ENCODE measurements at regions not wholly inside any gene's neighbourhood (a gene's known extent, or its start where the extent isn't known, plus 50 kb on each side); places are given as distances from the start of the nearest gene placed in this dataset.
"Not testable (repeated sequence)": the region's sequence is repeated elsewhere in the genome, so short reads cannot be mapped to it uniquely, and the experiment has no call there.

- H2BK12ac ChIP-seq (ENCODE audit: low read length); H3K23ac ChIP-seq (ENCODE audit: low read length); H2BK5ac ChIP-seq (ENCODE audit: low read depth, low read length, poor library complexity); H4K8ac ChIP-seq (ENCODE audit: low read depth, low read length); H3K4me1 ChIP-seq (ENCODE audit: control insufficient read depth in 1 of 2, insufficient read depth in 2 of 2, low read length in 2 of 2); H4K91ac ChIP-seq (ENCODE audit: low read depth, low read length); H3K79me2 ChIP-seq (ENCODE audit: control insufficient read depth, insufficient read depth, low read length, poor library complexity); H2AFZ ChIP-seq (ENCODE audit: insufficient read depth, low read length, poor library complexity); H3K18ac ChIP-seq (ENCODE audit: low read length); H3K27me3 ChIP-seq (ENCODE audit: insufficient read depth, low read length); H3K36me3 ChIP-seq (ENCODE audit: control insufficient read depth in 1 of 2, insufficient read depth in 2 of 2, low read length in 2 of 2); H4K12ac ChIP-seq (ENCODE audit: low read depth, low read length); H3K9ac ChIP-seq (ENCODE audit: low read length); H3K14ac ChIP-seq (ENCODE audit: low read length); H3K4me2 ChIP-seq (ENCODE audit: low read length); H3K9me3 ChIP-seq (ENCODE audit: insufficient read depth, low read depth, low read length); H3K27ac ChIP-seq (ENCODE audit: low read depth, low read length); H2BK120ac ChIP-seq (ENCODE audit: insufficient read depth, low read length, poor library complexity); H3K4me3 ChIP-seq (ENCODE audit: low read depth, low read length); H3K4ac ChIP-seq (ENCODE audit: low read depth, low read length); H3K79me1 ChIP-seq (ENCODE audit: low read length); H2AK5ac ChIP-seq (ENCODE audit: low read length); DNase-seq: not testable (repeated sequence)
- WGBS (ENCODE audit: extremely low coverage, insufficient coverage, insufficient read length): no CpG with 5 or more reads among the region's 7 CpGs
Observed at GRCh38 chr16:33961536-33961935, 502.1 kb downstream of the TP53TG3F start.

- H2BK5ac ChIP-seq (ENCODE audit: low read depth, low read length, poor library complexity); H3K4me3 ChIP-seq (ENCODE audit: low read depth, low read length); H3K27ac ChIP-seq (ENCODE audit: low read depth, low read length); H3K79me2 ChIP-seq (ENCODE audit: control insufficient read depth, insufficient read depth, low read length, poor library complexity); H3K4me1 ChIP-seq (ENCODE audit: control insufficient read depth in 1 of 2, insufficient read depth in 2 of 2, low read length in 2 of 2); H3K27me3 ChIP-seq (ENCODE audit: insufficient read depth, low read length); H4K12ac ChIP-seq (ENCODE audit: low read depth, low read length); H2AFZ ChIP-seq (ENCODE audit: insufficient read depth, low read length, poor library complexity); H3K9ac ChIP-seq (ENCODE audit: low read length); H3K79me1 ChIP-seq (ENCODE audit: low read length); H3K23ac ChIP-seq (ENCODE audit: low read length); H3K9me3 ChIP-seq (ENCODE audit: insufficient read depth, low read depth, low read length); H2BK120ac ChIP-seq (ENCODE audit: insufficient read depth, low read length, poor library complexity); H4K91ac ChIP-seq (ENCODE audit: low read depth, low read length); H3K14ac ChIP-seq (ENCODE audit: low read length); H2AK5ac ChIP-seq (ENCODE audit: low read length); H3K36me3 ChIP-seq (ENCODE audit: control insufficient read depth in 1 of 2, insufficient read depth in 2 of 2, low read length in 2 of 2); DNase-seq; H3K4me2 ChIP-seq (ENCODE audit: low read length); H3K4ac ChIP-seq (ENCODE audit: low read depth, low read length); H4K8ac ChIP-seq (ENCODE audit: low read depth, low read length); H2BK12ac ChIP-seq (ENCODE audit: low read length); H3K18ac ChIP-seq (ENCODE audit: low read length): not testable (repeated sequence)
- no CpG with 5 or more reads among the region's 2 CpGs for WGBS (ENCODE audit: extremely low coverage, insufficient coverage, insufficient read length)
Observed at GRCh38 chr16:33965534-33965933, 506.1 kb downstream of the TP53TG3F start.

GRCh38 chr16:33966855-33967254 lies 507.4 kb downstream of the TP53TG3F start:
- H3K14ac ChIP-seq (ENCODE audit: low read length); H3K23ac ChIP-seq (ENCODE audit: low read length); H3K36me3 ChIP-seq (ENCODE audit: control insufficient read depth in 1 of 2, insufficient read depth in 2 of 2, low read length in 2 of 2); H3K4me1 ChIP-seq (ENCODE audit: control insufficient read depth in 1 of 2, insufficient read depth in 2 of 2, low read length in 2 of 2); H3K4me3 ChIP-seq (ENCODE audit: low read depth, low read length); H3K18ac ChIP-seq (ENCODE audit: low read length); H3K4ac ChIP-seq (ENCODE audit: low read depth, low read length); H4K12ac ChIP-seq (ENCODE audit: low read depth, low read length); H3K27me3 ChIP-seq (ENCODE audit: insufficient read depth, low read length); DNase-seq; H4K91ac ChIP-seq (ENCODE audit: low read depth, low read length); H3K9me3 ChIP-seq (ENCODE audit: insufficient read depth, low read depth, low read length); H3K4me2 ChIP-seq (ENCODE audit: low read length); H2AK5ac ChIP-seq (ENCODE audit: low read length); H3K79me2 ChIP-seq (ENCODE audit: control insufficient read depth, insufficient read depth, low read length, poor library complexity); H3K79me1 ChIP-seq (ENCODE audit: low read length); H4K8ac ChIP-seq (ENCODE audit: low read depth, low read length); H2BK120ac ChIP-seq (ENCODE audit: insufficient read depth, low read length, poor library complexity); H3K9ac ChIP-seq (ENCODE audit: low read length); H2BK12ac ChIP-seq (ENCODE audit: low read length); H2BK5ac ChIP-seq (ENCODE audit: low read depth, low read length, poor library complexity); H2AFZ ChIP-seq (ENCODE audit: insufficient read depth, low read length, poor library complexity); H3K27ac ChIP-seq (ENCODE audit: low read depth, low read length): not testable (repeated sequence)
- WGBS (ENCODE audit: extremely low coverage, insufficient coverage, insufficient read length): no CpG with 5 or more reads among the region's 2 CpGs

- H3K36me3 ChIP-seq (ENCODE audit: control insufficient read depth in 1 of 2, insufficient read depth in 2 of 2, low read length in 2 of 2); H3K27me3 ChIP-seq (ENCODE audit: insufficient read depth, low read length); H3K14ac ChIP-seq (ENCODE audit: low read length); H3K4ac ChIP-seq (ENCODE audit: low read depth, low read length); H4K12ac ChIP-seq (ENCODE audit: low read depth, low read length); H3K4me2 ChIP-seq (ENCODE audit: low read length); H3K27ac ChIP-seq (ENCODE audit: low read depth, low read length); H2AFZ ChIP-seq (ENCODE audit: insufficient read depth, low read length, poor library complexity); H2AK5ac ChIP-seq (ENCODE audit: low read length); H2BK12ac ChIP-seq (ENCODE audit: low read length); DNase-seq; H3K79me1 ChIP-seq (ENCODE audit: low read length); H4K8ac ChIP-seq (ENCODE audit: low read depth, low read length); H2BK120ac ChIP-seq (ENCODE audit: insufficient read depth, low read length, poor library complexity); H3K4me3 ChIP-seq (ENCODE audit: low read depth, low read length); H3K4me1 ChIP-seq (ENCODE audit: control insufficient read depth in 1 of 2, insufficient read depth in 2 of 2, low read length in 2 of 2); H3K79me2 ChIP-seq (ENCODE audit: control insufficient read depth, insufficient read depth, low read length, poor library complexity); H3K9ac ChIP-seq (ENCODE audit: low read length); H2BK5ac ChIP-seq (ENCODE audit: low read depth, low read length, poor library complexity); H4K91ac ChIP-seq (ENCODE audit: low read depth, low read length); H3K23ac ChIP-seq (ENCODE audit: low read length); H3K18ac ChIP-seq (ENCODE audit: low read length); H3K9me3 ChIP-seq (ENCODE audit: insufficient read depth, low read depth, low read length): not testable (repeated sequence)
- WGBS (ENCODE audit: extremely low coverage, insufficient coverage, insufficient read length): no CpG with 5 or more reads among the region's 8 CpGs
Observed at GRCh38 chr16:33974557-33974956, 515.1 kb downstream of the TP53TG3F start.

All from trophoblast cell (in vitro differentiated cells and primary cell).